ENCODE measurements at regions not wholly inside any gene's neighbourhood (a gene's known extent, or its start where the extent isn't known, plus 50 kb on each side); places are given as distances from the start of the nearest gene placed in this dataset.

DNA sequence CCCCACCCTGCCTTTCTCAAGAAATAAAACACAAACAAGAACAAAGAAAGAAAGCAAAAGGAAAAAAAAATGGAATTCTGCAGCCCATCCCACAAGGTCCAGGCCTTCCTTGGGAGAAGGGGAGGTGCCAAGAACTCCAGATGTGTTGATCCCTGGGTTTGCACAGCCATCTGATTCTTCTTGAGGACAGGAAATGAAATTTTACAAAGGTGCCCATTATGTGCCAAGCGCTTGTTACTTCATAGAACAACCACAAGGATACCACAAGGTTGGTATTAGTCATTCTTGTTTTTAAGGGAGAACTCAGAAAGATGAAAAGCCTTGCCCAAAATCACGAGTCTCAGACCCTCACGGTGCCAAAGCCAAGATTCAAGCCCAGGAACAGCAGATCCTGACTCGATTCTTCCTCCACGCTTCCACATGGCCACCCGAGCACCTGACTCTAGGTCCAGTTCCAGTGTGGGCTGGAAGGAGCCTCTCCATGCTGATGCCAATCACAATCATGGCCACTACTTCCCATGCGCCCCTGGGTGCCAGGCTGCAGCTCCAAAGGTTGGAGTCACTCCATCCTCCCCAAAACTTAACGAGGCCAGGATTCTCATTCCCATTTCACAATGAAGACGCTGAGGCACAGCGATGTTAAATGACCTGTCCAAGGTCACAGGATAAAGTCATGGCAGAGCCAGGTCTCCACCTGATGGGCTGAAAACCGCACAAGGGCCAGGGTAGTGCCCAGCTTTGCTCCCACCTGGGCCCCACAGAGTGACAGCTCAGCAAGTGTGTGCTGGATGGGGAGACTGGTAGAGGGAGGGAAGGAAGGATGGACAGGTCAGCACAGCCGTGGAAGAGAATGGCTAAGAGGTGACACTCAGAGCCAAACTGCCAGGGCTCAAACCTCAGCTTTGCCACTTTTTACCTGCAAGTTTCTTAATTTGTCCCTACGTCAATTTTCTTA, 66.7 kb upstream of the TOP1 start:
- ATAC-seq: no peak
- DNase-seq (ENCODE audit: low spot score): no peak
- intact Hi-C loops (cut with DNase I): no loop called here

DNA sequence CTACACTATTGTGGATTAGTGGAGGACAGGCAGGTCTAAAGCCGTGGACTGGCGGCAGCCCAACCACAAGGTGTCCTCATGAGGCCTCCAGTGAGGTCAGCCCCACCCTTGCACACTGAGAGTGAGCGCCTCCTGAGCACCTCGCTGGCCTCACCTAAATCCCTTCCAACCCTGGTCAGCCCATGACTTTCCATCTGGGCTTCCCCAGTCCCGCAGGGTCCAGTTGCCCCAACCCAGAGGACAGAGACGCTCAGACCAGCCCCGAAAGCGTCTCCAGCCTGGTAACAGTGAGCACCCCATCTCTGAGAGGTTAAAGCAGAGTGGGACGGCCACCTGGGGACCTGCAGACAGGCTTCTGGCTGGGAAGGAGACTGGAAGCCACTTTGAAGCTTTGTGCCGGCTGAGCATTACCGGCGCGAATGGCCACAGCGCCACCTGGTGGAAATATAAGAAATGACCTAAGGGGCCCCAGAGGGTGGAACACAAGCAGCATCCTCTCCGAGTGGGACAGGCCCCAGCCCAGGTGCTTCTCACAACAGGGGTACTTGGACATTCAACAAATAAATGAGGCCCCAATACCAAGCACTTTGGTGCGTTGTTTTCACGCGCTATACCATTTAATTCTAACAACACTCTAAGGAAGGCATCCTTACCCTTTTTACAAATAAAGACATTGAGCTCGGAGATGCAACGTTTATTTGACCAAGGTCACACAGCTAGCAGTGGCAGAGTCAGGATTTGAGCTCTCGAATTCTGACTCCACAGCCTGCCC, 65.7 kb upstream of the TOP1 start:
- ATAC-seq (peak; percentile 81), DNase-seq (ENCODE audit: low spot score) (peak; percentile 83)
- intact Hi-C loops (cut with DNase I): no loop called here

DNA sequence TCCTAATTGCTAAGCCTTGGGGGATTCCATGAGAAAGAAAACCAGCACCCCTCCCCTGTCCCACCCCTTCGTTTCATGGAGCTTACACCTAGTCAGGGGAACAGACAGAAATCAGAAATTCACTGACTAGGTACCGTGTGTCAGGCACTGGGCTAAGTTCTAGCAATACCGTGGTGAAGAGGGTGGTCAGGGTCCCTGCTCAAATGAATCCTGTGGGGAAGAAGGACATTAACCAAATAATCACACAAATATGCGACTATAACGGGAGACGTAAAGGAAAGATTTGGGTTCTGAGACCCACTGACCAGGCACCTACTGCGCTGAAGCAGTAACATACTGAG, 65.1 kb upstream of the TOP1 start:
- ATAC-seq (no peak), DNase-seq (ENCODE audit: low spot score) (no peak)
- intact Hi-C loops (cut with DNase I): no loop called here

DNA sequence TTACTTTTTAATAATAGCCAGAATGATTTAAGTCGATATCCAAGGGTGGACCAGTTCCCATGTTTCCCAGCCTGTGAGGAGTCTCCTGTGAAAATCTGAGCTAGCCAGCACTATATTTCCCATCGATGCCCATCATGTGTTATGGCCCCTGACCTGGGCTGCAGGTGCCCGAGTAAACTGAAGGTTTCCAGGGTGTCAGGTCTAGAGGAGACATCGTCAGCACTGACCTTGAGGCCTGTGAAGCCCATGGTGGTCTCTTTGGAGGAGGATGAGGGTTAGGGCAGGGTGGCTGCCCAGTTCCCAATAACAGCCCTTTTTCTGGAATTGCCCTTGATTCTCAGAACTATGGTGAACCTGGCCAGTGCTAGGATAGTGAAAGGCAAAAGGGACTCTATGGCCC, 63.0 kb upstream of the TOP1 start:
- DNase-seq (ENCODE audit: low spot score) (no peak), ATAC-seq (no peak)
- intact Hi-C loops (cut with DNase I): loop anchor here (5.0 kb wide), 1 partner anchor 132 kb away; no protein-coding TSS in a partner anchor

DNA sequence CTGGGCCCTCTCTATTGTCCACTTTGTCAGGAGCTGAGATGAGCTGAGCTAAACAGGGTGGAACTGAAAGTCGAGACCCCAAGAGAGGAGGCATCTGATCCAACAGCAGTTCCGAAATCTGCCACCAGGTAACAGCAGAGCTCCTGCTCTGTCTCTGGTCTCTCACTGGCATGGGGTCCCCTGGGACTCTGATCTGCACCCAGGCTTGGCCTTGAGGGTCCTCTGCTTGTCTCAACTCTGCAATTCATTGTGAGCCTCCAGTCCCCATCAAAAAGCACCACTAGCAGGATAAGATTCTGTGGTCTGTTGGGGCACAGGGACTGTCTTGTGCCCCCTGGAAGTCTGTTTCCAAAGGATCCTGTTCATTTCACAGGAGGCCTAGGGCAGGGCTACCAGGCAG, 62.5 kb upstream of the TOP1 start:
- intact Hi-C loops (cut with DNase I): loop anchor here (5.0 kb wide), 1 partner anchor 131 kb away; no protein-coding TSS in a partner anchor
- DNase-seq (ENCODE audit: low spot score): no peak
- ATAC-seq: no peak

DNA sequence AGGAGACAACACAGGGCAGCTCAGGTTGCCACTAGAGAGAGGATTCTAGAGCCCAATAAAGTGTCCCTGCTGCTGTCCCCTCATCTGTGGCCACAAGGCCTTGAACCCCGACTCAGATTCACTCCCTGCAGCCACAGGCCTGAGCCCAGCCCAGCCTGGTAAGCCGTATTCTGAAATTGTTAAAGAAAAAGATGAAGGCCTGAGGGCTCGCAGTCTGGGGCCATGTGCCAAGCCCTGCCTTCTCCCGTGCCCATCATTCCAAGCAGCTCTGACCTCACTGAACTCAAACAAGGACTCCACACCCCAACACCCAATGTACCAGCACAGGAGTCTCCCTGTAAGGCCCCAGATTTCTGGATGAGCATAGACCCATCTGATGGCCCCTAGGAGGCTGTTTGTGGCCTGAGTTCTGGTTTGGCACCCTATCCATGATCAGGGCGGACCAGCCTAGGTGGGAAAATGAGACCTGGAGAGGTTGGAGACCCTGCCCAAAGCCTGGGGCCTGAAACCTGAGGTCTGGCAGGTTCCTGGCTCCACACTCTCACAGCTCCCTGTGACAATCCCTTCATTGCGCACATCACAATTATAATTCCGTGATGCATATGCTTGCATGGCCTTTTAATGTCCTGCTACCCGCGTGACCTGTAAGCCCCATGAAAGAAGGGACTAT, 62.0 kb upstream of the TOP1 start:
- DNase-seq (ENCODE audit: low spot score) (no peak), ATAC-seq (no peak)
- intact Hi-C loops (cut with DNase I): loop anchor here (5.0 kb wide), 1 partner anchor 131 kb away; no protein-coding TSS in a partner anchor

DNA sequence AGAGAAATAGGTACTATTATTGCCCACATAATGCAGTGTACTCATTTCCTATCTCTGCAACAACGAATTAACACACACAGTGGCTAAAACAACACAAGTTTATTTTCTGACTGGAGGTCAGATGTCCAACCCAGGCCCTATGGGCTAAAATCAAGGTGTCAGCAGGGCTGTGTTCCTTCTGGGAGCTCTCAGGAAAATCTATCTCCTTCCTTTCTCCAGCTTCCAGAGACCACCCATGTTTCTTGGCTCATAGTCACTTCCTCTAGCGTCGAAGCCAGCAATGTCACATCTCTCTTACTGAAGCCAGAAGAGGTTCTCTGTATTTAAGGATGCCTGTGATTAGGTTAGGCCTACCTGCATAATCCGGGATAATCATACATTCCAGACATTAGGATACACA, 60.9 kb upstream of the TOP1 start:
- intact Hi-C loops (cut with DNase I): loop anchor here (5.0 kb wide), 1 partner anchor 130 kb away; no protein-coding TSS in a partner anchor
- no peak for DNase-seq (ENCODE audit: low spot score)
- ATAC-seq: no peak

DNA sequence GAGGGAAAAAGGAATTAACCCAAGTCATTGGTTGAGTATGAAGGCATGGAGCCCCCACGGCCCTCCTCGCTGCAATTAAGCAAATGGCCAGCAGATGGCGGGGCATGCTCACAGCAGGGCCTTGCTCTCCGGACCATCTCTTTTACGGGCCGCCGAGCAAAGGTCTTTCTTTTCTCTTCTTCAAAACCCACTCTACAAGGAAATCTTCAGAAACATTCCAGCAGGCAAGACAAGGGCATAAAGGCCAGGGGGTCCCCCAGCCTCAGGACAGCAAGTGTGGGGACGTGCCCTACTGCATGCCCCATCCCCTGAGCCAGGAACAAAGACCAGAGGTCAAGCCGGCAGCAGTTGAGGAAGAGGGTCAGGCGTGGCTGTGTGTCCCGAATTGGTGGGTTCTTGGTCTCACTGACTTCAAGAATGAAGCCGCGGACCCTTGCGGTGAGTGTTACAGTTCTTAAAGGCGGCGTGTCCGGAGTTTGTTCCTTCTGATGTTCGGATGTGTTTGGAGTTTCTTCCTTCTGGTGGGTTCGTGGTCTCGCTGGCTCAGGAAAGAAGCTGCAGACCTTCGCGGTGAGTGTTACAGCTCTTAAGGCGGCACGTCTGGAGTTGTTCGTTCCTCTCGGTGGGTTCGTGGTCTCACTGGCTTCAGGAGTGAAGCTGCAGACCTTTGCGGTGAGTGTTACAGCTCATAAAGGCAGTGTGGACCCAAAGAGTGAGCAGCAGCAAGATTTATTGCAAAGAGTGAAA, 59.6 kb upstream of the TOP1 start:
- ATAC-seq: peak; percentile 94
- intact Hi-C loops (cut with DNase I): loop anchor here (5.0 kb wide), 1 partner anchor 128 kb away; no protein-coding TSS in a partner anchor
- peak; percentile 93 for DNase-seq (ENCODE audit: low spot score)

DNA sequence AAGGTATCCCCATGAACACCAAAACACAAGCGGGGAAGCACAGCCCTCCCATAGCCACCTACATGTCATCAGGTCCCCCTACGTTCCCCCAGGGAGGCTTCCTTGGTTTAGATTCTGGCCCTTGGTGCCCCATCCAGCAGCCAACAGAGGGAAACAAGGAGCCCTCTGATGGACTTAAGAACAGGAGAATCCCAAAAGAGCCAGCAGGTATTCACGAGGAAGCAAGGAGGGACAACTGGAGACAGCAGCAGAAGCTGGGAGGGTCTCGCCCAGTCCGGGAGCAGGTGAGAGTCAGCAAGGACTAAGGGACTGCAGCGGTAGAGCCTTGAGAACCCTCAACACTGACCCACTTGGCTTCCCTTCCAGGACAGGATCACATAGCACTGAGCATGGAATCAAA, 58.4 kb upstream of the TOP1 start:
- intact Hi-C loops (cut with DNase I): no loop called here
- no peak for ATAC-seq
- DNase-seq (ENCODE audit: low spot score): no peak

DNA sequence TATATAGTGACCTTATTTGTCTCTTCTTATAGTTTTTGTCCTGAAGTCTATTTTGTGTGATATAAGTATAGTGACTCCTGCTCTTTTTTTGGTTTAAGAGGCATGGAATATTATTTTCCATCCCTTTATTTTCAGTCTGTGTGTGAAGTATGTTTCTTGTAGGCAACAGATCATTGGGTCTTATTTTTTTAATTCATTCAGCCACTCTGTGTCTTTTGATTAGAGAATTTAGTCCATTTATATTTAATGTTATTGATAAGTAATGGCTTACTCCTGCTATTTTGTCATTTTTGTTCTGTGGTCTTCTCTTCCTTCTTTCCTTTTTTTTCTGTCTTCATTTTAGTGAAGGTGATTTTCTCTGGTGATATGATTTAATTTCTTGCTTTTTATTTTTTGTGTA, 51.4 kb upstream of the TOP1 start:
- DNase-seq (ENCODE audit: low spot score) (no peak), ATAC-seq (no peak)
- intact Hi-C loops (cut with DNase I): no loop called here

DNA sequence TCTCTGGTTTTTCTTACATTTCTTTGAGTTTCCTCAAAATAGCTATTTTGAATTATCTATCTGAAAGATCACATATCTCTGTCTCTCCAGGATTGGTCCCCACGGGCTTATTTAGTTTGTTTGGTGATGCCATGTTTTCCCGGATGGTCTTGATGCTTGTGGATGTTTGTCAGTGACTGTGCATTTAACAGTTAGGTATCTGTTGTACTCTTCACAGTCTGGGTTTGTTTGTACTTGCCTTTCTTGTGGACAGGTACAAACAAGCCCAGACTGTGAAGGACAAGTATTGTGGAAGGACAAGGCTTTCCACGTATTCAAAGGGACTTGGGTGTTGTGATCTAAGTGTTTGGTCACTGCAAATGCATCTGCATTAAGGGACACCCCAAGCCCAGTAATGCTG, 49.9 kb upstream of the TOP1 start:
- DNase-seq (ENCODE audit: low spot score) (no peak), ATAC-seq (no peak)
- intact Hi-C loops (cut with DNase I): no loop called here
